Non-pigmented ciliary epithelial cell (primary cell): ENCODE measurements at regions not wholly inside any gene's neighbourhood (a gene's known extent, or its start where the extent isn't known, plus 50 kb on each side); places are given as distances from the start of the nearest gene placed in this dataset.

Source experiments
- DNase-seq: peaks from one replicate; pipeline ENCODE4 v3.0.0-alpha.2; 2010; ENCODE audit warnings: low read depth

DNA sequence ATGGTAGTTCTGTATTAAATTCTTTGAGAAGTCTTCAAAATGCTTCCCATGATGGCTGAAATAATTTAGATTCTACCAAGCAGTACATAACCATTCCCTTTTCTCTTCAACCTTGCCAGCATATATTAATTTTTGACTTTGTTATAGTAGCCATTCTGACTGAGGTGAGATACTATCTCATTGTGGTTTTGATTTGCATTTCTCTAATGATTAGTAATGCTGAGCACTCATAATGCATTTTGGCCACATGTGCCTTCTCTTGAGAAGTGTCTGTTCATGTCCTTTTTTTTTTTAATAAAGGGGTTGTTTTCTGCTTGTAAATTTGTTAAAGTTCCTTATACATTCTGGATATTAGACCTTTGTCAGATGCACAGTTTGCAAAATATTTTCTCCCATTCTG lies 173.9 kb downstream of the CALCRL start:
- no peak for DNase-seq

DNA sequence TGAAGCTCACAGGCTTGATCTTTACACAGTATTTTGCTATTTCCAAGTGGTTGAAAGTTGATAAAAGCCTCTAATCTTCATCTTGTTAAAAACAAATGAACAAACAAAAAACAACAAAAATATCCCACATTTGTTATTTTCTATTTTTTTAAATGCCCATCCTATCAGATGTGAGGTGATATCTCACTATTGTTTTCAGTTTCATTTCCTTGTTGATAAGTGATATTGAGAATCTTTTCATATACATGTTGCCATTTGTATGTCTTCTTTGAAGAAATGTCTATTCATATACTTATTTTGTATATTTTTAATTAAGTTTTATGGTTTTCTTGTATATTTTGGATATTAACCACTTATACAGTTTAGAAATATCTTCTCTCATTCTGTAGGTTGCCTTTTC lies 175.8 kb downstream of the CALCRL start:
- DNase-seq = no peak

GRCh38 chr2:187271825-187272224 lies 176.2 kb downstream of the CALCRL start:
- no peak for DNase-seq

DNA sequence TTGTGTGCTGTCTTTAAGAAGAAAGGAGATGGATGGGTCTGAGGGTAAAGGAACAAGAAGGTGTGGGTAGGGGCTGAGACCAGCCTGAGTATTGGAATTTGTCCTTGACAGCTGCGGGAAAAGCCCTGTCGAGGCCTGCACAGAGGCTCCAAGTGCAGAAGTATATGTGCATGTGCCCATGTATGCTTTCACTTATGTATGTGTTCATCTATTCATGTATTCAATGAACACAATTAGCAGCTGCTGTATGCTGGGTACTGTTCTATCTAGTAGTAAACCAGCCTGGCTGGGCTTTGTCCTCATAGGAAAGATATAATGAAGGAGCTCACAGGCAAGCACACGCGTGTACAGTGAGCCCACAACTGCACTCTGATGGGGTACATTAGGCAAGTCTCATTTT lies 181.4 kb downstream of the CALCRL start:
- DNase-seq = no peak

DNA sequence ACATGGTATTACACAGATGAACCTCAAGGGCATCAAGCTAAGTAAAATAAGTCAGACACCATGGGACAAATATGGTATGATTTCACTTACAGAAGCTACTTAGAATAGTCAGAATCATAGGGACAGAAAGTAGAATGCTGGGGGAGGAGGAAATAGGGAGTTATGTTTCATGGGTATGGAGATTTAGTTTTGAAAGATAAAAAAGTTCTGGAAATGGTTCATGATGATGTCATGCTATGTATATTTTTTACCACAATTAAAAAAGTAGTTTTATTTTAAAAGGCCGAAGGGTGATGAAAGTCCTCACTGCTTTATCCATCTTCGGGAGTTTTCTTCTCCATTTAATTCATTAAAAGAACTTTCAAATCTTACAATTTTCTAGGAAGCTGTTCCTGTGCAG lies 181.9 kb downstream of the CALCRL start:
- no peak for DNase-seq

- DNase-seq = no peak
These were observed 183.4 kb downstream of the CALCRL start for GRCh38 chr2:187264612-187265011.

DNA sequence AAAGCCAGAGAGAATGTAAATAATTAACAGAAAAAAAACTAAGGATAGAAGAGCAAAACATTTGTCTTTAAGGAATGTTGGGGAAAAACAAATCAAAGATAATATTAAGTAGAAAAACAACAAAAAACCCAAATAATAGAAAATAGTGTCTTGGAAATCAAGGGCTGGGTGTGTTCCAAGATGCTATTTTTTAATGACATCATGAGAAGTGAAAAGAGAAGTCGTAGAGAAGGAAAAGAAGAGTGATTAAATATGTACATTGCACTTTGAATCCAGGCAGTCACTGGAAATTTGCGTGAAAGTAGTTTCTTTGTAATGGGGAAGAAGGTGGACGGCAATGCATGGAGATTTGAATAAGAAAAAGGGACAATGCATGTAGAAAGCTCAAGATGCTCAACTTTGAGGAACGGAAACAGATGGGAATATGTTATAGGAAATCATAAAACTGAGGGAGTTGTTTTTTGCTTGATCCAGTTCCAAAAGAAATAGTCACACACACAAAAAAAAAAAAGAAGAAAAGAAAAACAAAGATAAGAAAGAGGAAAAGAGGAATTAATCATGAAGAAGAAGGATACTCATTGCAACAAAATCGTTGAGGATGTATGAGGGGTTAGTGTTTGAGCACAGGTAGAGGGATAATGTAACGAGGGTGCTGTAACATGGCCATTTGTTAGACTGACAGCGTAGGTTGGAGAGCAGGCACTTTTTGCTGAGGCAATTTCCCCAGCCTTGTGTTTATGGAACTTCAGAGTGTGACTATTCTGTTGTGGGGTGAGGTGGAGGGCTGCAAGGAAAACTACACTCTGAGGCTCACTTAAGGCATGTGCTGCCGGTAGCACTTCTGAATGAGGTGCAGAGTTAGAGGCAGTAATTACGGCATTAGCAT lies 184.1 kb downstream of the CALCRL start:
- DNase-seq = no peak

- DNase-seq = no peak
These were observed 186.3 kb downstream of the CALCRL start for GRCh38 chr2:187261705-187262104.

GRCh38 chr2:187252063-187252462 lies 196.0 kb downstream of the CALCRL start:
- no peak for DNase-seq

DNA sequence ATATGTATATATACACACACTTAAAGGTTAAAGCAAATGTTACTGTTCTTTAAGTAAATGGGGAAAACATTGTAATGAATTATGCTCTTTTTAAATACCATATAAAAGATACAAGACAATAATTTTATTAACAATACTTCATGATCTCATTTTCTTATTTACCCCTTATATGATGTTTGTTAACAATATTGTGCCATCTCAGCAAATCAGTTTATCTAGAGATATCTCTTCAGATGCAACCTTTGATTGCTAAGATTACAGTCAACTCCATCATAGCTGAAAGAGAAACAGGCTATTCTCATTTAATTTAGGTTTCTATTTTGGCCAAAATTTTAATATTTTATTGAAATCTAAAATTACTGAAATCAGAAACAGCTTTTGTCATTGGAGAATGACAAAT lies 197.9 kb downstream of the CALCRL start:
- DNase-seq = no peak

- no peak for DNase-seq
These were observed 214.2 kb downstream of the CALCRL start for GRCh38 chr2:187233811-187234210.

GRCh38 chr2:187232749-187233148 lies 215.3 kb downstream of the CALCRL start:
- DNase-seq = no peak

DNA sequence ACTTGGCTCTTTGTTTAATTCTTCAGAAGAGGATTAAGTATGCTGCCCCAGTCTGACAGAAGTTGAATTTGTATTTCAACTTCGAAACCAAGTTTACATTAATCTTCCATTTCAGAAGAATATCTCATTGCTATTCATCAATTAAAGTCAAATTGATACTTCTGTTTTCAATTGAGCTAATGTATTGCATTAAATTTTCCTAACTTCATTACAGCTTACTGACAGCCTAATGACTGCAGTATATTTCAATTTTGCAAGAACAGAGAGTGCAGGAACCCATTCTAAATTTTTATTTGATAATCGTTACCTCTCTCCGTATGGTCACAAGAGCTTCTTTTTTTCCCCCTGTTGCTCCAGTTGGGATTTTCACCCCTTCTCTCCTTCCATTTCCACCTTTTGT lies 218.0 kb downstream of the CALCRL start:
- no peak for DNase-seq

DNA sequence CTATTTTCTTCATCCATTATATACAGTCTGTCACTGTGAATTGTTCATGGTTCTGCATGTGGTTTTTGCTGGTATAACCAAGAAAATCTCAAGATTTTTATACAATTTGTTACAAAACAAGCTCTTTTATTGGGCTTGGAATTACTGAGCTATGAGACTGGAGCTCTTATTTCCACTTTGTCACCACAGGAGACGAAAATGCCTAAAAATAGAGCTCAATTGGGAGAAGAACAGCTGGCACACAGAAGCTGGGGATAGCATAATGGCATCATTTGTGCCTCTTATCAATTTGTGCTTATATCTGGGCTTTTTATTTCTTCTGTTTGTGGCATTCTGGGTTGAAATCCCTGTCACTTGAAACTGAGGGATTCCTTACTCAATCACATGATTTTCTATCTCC lies 219.1 kb downstream of the CALCRL start:
- DNase-seq = no peak

- DNase-seq = no peak
These were observed 223.1 kb downstream of the CALCRL start for GRCh38 chr2:187224989-187225388.

DNA sequence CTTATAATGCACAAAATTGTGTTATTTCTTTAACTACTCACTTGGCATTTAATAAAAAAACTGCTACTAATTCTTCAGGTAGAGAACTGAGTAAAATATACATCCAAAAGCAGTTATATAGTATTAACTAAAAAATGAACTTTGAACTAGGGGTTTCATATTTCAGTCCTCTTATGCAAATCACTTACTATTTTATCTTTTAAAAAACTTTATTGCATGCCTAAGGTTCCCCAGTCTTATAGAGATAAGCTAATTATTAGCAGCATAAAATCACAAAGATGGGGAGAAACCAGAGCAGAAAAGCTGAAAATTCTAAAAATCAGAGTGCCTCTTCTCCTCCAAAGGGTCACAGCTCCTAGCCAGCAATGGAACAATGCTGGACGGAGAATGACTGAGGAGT lies 228.0 kb downstream of the CALCRL start:
- no peak for DNase-seq

- no peak for DNase-seq
These were observed 232.4 kb downstream of the CALCRL start for GRCh38 chr2:187215532-187216240.

- no peak for DNase-seq
These were observed 233.7 kb downstream of the CALCRL start for GRCh38 chr2:187214306-187214705.

- DNase-seq = no peak
These were observed 234.3 kb downstream of the CALCRL start for GRCh38 chr2:187213798-187214197.

DNA sequence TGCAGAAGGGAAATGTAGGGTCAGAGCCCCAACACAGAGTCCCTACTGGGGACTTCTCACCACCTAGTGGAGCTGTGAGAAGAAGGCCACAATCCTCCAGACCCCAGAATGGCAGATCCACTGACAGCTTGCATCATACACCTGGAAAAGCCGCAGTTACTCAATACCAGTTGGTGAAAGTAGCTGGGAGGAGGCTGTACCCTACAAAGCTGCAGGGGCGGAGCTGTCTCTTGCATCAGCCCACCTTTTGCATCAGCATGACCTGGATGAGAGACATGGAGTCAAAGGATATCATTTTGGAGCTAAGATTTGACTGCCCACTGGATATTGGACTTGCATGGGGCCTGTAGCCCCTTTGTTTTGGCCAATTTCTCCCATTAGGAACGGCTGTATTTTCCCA lies 237.3 kb downstream of the CALCRL start:
- no peak for DNase-seq

DNA sequence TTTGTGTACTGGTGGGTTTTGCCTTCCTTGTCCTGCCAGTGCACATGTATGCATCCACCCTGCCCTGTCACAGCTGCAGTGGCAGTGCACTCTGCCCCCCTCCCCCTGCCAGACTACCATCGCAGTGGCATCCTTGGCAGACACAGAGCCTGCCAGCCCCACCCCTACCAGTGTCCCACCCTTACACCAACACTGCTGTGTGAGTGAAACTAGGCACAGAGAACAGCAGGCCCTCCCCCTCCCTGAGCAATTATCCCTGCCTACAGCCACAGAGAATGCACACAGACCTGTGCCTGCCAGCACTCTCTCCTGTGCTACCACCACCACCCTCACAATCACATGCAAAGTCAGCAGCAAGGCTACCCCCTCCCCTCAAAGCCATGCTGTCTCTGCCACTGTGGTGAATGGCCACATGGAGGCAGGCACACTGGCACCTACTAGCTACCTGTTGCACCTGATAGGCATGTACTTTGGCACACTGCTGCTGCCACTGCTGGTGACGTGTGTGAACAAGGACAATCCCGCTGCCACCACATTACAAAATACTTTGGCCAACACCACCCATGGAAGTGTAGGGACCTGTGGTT lies 239.8 kb downstream of the CALCRL start:
- DNase-seq = no peak

GRCh38 chr2:187207126-187207525 lies 240.9 kb downstream of the CALCRL start:
- DNase-seq = no peak

- DNase-seq = no peak
These were observed 241.6 kb downstream of the CALCRL start for GRCh38 chr2:187206471-187206870.
